Gastrocnemius medialis (tissue), 4 donors: ENCODE measurements at regions not wholly inside any gene's neighbourhood (a gene's known extent, or its start where the extent isn't known, plus 50 kb on each side); places are given as distances from the start of the nearest gene placed in this dataset.

Experiments
- POLR2A ChIP-seq, 2 donors: fragments of 450-650 bp; IDR thresholded peaks; one replicate each; pipeline ENCODE4 v1.6.1; 2017; ENCODE audit warnings: antibody characterized with exemption in 2 of 2, mild to moderate bottlenecking in 2 of 2, moderate library complexity in 2 of 2
- TF ChIP-seq, protein P1 (sequence below), 5 experiments: fragments of 450-650 bp in 3 of 5; fragments of 200-600 bp in 2 of 5; sonication (generic) in 2 of 5; IDR thresholded peaks in 4 of 5; conservative IDR thresholded peaks in 1 of 5; 1 replicate in 4 of 5; 2 replicates in 1 of 5; pipeline ENCODE4 v1.5.1; 2016 to 2019; ENCODE audit warnings: antibody characterized with exemption in 5 of 5, mild to moderate bottlenecking in 3 of 5, moderate library complexity in 3 of 5

DNA sequence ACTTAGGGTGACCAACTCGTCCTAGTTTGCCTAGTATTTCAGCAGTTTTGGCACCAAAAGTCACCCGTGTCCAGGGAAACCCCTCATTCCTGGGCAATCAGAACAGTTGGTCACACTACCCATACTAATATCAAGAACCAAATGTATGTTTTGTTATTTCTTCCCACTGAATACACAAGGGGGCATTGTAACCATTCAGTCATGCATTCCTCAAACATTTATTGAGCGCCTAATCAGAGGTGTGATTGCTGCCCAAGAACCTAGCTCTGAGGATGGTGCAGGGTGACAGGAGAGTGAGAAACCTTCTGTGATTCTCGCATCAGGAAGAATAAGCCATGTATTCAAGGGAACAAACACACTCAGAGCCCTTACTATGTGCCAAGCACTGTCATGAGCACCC is 69.8 kb upstream of the RAI2 start:
- TF ChIP-seq, protein P1, sequence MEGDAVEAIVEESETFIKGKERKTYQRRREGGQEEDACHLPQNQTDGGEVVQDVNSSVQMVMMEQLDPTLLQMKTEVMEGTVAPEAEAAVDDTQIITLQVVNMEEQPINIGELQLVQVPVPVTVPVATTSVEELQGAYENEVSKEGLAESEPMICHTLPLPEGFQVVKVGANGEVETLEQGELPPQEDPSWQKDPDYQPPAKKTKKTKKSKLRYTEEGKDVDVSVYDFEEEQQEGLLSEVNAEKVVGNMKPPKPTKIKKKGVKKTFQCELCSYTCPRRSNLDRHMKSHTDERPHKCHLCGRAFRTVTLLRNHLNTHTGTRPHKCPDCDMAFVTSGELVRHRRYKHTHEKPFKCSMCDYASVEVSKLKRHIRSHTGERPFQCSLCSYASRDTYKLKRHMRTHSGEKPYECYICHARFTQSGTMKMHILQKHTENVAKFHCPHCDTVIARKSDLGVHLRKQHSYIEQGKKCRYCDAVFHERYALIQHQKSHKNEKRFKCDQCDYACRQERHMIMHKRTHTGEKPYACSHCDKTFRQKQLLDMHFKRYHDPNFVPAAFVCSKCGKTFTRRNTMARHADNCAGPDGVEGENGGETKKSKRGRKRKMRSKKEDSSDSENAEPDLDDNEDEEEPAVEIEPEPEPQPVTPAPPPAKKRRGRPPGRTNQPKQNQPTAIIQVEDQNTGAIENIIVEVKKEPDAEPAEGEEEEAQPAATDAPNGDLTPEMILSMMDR (IDR thresholded peaks at IDR 0.05 in 4 of 5, conservative IDR thresholded peaks at IDR 0.05 in 1 of 5) = no peak
- no peak for TF ChIP-seq POLR2A (IDR thresholded peaks at IDR 0.05)
